ENCODE measurements at regions not wholly inside any gene's neighbourhood (a gene's known extent, or its start where the extent isn't known, plus 50 kb on each side); places are given as distances from the start of the nearest gene placed in this dataset.
"Not testable (repeated sequence)": the region's sequence is repeated elsewhere in the genome, so short reads cannot be mapped to it uniquely, and the experiment has no call there.

- DNase-seq, result no peak
- TF ChIP-seq GATA1 (IDR thresholded peaks at IDR 0.05; ENCODE audit: low read depth, low read length), result no peak
- no peak for TF ChIP-seq POLR2A (IDR thresholded peaks at IDR 0.05; ENCODE audit: low read length)
Observed at GRCh38 chr16:87034317-87034716, 282.9 kb downstream of the C16orf95 start.

- TF ChIP-seq POLR2A (IDR thresholded peaks at IDR 0.05; ENCODE audit: low read length), result no peak
- TF ChIP-seq GATA1 (IDR thresholded peaks at IDR 0.05; ENCODE audit: low read depth, low read length), result no peak
- DNase-seq, result no peak
Observed at GRCh38 chr16:87035053-87035452, 282.1 kb downstream of the C16orf95 start.

- no peak for TF ChIP-seq GATA1 (IDR thresholded peaks at IDR 0.05; ENCODE audit: low read depth, low read length)
- no peak for TF ChIP-seq POLR2A (IDR thresholded peaks at IDR 0.05; ENCODE audit: low read length)
Observed at GRCh38 chr16:87037012-87037411, 280.2 kb downstream of the C16orf95 start.

DNA sequence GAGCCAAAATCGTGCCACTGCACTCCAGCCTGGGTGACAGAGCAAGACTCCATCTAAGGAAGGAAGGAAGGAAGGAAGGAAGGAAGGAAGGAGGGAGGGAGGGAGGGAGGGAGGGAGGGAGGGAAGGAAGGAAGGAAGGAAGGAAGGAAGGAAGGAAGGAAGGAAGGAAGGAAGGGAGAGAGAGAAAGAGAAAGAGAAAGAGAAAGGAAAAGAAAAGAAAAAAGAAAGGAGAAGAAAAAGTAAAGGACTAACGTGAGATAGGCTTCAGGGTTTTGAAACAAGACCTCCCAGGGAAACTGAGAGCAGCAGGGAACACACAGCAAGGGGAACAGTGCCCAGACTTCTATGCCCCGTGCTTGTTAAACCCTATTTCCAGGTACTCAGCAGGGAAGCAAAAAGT lies 278.7 kb downstream of the C16orf95 start:
- DNase-seq, result not testable (repeated sequence)

More at GRCh38 chr16:87037012-87037411, 280.2 kb downstream of the C16orf95 start:
- DNase-seq, result no peak

DNA sequence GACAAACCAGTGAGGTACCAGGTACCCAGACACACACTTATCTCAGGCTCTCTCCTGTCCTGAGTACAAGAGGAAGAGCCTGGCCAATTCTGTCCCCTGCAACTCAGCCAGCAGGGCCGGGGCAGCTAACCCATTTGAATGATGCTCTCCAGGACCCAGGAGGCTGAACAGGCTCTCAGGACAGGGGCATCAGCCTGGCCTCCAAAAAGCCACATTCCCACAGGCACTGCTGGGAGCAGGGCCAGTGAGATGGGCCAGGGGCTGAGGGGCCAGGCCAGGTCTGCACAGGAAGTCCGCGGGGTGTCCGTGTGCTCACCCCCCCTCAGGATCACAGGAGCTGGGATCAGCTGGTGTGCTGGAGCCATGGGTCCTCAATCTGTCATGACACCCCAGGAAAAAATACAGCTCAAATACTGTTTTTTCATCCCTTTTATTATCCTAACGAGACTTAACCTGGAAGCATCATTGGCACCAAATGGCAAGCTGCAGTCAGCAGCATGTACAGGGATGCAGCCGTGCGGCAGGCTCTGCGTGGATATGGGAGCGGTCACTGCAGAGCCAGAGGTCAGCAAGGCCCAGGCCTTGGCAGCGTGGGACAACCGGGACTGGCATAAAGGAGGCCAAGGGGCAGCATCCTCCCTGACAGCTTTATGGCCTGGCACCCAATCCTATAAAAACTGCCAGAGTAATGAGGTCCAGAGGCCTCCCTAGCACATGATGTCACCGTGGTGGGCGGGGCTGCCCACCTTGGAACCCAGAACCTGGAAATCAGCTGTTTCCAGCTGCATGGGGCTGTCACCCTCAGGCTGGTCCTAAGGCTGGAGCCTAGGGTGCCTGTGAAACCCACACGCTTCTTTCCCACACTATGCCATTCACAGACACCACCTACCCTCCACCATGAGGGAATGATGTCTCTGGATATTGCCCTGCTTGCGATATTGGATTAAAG lies 276.7 kb downstream of the C16orf95 start:
- TF ChIP-seq GATA1 (IDR thresholded peaks at IDR 0.05; ENCODE audit: low read depth, low read length) (no peak), POLR2A (IDR thresholded peaks at IDR 0.05; ENCODE audit: low read length) (no peak)
- no peak for DNase-seq

GRCh38 chr16:87041286-87041685 lies 275.9 kb downstream of the C16orf95 start:
- TF ChIP-seq GATA1 (IDR thresholded peaks at IDR 0.05; ENCODE audit: low read depth, low read length) (no peak), POLR2A (IDR thresholded peaks at IDR 0.05; ENCODE audit: low read length) (no peak)
- no peak for DNase-seq

GRCh38 chr16:87042551-87043230 lies 274.5 kb downstream of the C16orf95 start:
- no peak for DNase-seq
- TF ChIP-seq GATA1 (IDR thresholded peaks at IDR 0.05; ENCODE audit: low read depth, low read length), result no peak

- TF ChIP-seq POLR2A (IDR thresholded peaks at IDR 0.05; ENCODE audit: low read length) (no peak), GATA1 (IDR thresholded peaks at IDR 0.05; ENCODE audit: low read depth, low read length) (no peak)
- no peak for DNase-seq
Observed at GRCh38 chr16:87043231-87044031, 273.8 kb downstream of the C16orf95 start.

DNA sequence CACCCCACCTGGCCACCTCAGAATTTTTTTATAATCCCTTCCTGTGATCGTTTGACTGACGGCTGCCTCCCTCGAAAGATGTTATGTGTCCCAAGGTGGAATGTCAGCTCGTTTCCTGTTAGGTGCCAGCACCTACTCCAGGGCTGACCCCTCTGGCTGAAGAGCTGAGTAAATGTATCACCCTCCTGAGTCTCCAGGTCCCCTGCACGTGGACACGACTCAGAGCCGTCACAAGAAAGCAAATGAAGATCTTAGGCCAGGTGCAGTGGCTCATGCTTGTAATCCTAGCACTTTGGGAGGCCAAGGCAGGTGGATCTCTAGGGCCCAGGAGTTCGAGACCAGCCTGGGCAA lies 273.2 kb downstream of the C16orf95 start:
- no peak for DNase-seq

GRCh38 chr16:87044829-87045228 lies 272.4 kb downstream of the C16orf95 start:
- no peak for TF ChIP-seq POLR2A (IDR thresholded peaks at IDR 0.05; ENCODE audit: low read length)
- TF ChIP-seq GATA1 (IDR thresholded peaks at IDR 0.05; ENCODE audit: low read depth, low read length), result no peak
- no peak for DNase-seq

More for the DNA sequence above, 273.2 kb downstream of the C16orf95 start:
- TF ChIP-seq POLR2A (IDR thresholded peaks at IDR 0.05; ENCODE audit: low read length) (no peak), GATA1 (IDR thresholded peaks at IDR 0.05; ENCODE audit: low read depth, low read length) (no peak)

GRCh38 chr16:87045466-87046216 lies 271.6 kb downstream of the C16orf95 start:
- no peak for DNase-seq

DNA sequence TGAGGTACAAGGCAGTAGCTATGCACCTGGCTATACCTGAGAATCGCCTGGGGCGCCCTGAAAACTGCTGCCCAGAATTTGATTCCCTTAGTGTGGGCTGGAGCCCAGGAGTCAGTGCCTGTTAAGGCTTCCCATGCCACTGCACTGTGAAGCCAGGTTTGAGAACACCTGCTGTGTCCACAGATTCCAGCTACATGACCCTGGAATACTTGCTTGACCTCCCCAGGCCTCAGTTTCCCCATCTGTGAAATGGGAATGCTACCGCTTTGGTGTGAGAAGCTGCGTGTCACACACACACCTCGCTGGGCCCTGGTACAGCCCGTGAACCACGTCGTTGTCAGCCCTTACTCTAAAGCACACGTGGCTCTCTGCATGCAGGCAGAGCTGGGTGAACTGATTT lies 271.0 kb downstream of the C16orf95 start:
- DNase-seq, result no peak
- TF ChIP-seq GATA1 (IDR thresholded peaks at IDR 0.05; ENCODE audit: low read depth, low read length), result no peak
- TF ChIP-seq POLR2A (IDR thresholded peaks at IDR 0.05; ENCODE audit: low read length), result no peak

More at GRCh38 chr16:87045466-87046216, 271.6 kb downstream of the C16orf95 start:
- TF ChIP-seq POLR2A (IDR thresholded peaks at IDR 0.05; ENCODE audit: low read length) (no peak), GATA1 (IDR thresholded peaks at IDR 0.05; ENCODE audit: low read depth, low read length) (no peak)

All from erythroblast (primary cell).